Ishikawa (cell line): ENCODE measurements at regions not wholly inside any gene's neighbourhood (a gene's known extent, or its start where the extent isn't known, plus 50 kb on each side); places are given as distances from the start of the nearest gene placed in this dataset.

ENCODE experiments used
- CEBPB ChIP-seq: IDR thresholded peaks from 2 replicates; pipeline ENCODE4 v1.6.1; 2012
- CREB1 ChIP-seq: IDR thresholded peaks from 2 replicates; pipeline ENCODE4 v1.6.1; 2012; ENCODE audit warnings: low read depth
- EGR1 ChIP-seq: IDR thresholded peaks from 2 replicates; pipeline ENCODE4 v1.6.1; 2012
- EP300 ChIP-seq: IDR thresholded peaks from 2 replicates; pipeline ENCODE4 v1.6.1; 2012; ENCODE audit warnings: borderline replicate concordance
- FOXM1 ChIP-seq: IDR thresholded peaks from 2 replicates; pipeline ENCODE4 v1.6.1; 2012; ENCODE audit warnings: low read depth, borderline replicate concordance
- NFIC ChIP-seq: IDR thresholded peaks from 2 replicates; pipeline ENCODE4 v1.6.1; 2012
- RAD21 ChIP-seq: IDR thresholded peaks from 2 replicates; pipeline ENCODE4 v1.6.1; 2012; ENCODE audit warnings: low read depth
- TAF1 ChIP-seq: IDR thresholded peaks from 2 replicates; pipeline ENCODE4 v1.6.1; 2012; ENCODE audit warnings: low read depth, mild to moderate bottlenecking
- TCF12 ChIP-seq: IDR thresholded peaks from 2 replicates; pipeline ENCODE4 v1.6.1; 2012; ENCODE audit warnings: low read depth
- TEAD4 ChIP-seq: IDR thresholded peaks from 2 replicates; pipeline ENCODE4 v1.6.1; 2012
- YY1 ChIP-seq: IDR thresholded peaks from 2 replicates; pipeline ENCODE4 v1.6.1; 2012; ENCODE audit warnings: low read depth
- ZBTB7A ChIP-seq: IDR thresholded peaks from 2 replicates; pipeline ENCODE4 v1.6.1; 2012; ENCODE audit warnings: low read depth
- TF ChIP-seq, protein P1 (sequence below): IDR thresholded peaks from 2 replicates; pipeline ENCODE4 v1.6.1; 2012
- TF ChIP-seq, protein P2 (sequence below): IDR thresholded peaks from 2 replicates; pipeline ENCODE4 v1.6.1; 2012
- TF ChIP-seq, protein P3 (sequence below): IDR thresholded peaks from 2 replicates; pipeline ENCODE4 v1.6.1; 2012; ENCODE audit warnings: low read depth, mild to moderate bottlenecking

DNA sequence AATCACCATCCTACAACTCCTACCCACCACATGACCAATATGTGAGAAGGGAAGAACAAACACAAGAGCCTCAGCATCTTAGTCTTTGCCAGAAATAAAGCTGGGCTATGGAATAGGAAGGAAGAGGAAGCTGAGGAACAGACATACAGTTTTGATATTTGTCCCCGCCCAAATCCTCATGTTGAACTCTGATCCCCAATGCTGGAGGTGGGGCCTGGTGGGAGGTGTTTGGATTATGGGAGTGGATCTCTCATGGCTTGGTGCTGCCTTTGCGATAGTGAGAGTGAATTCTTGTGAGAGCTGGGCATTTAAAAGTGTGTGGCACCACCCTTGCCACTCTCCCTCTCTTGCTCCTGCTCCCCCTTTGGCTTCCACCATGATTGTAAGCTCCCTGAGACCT lies 52.4 kb upstream of the NLK start:
- TF ChIP-seq FOXM1: no peak
- TF ChIP-seq ZBTB7A: no peak
- no peak for TF ChIP-seq EGR1
- TF ChIP-seq TCF12: no peak
- TF ChIP-seq TEAD4: no peak
- TF ChIP-seq EP300: no peak
- no peak for TF ChIP-seq YY1
- TF ChIP-seq CREB1: no peak
- TF ChIP-seq, protein P1, sequence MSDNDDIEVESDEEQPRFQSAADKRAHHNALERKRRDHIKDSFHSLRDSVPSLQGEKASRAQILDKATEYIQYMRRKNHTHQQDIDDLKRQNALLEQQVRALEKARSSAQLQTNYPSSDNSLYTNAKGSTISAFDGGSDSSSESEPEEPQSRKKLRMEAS: no peak
- no peak for TF ChIP-seq NFIC
- TF ChIP-seq, protein P2, sequence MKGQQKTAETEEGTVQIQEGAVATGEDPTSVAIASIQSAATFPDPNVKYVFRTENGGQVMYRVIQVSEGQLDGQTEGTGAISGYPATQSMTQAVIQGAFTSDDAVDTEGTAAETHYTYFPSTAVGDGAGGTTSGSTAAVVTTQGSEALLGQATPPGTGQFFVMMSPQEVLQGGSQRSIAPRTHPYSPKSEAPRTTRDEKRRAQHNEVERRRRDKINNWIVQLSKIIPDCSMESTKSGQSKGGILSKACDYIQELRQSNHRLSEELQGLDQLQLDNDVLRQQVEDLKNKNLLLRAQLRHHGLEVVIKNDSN: no peak
- TF ChIP-seq CEBPB: no peak
- no peak for TF ChIP-seq RAD21
- TF ChIP-seq TAF1: no peak
- TF ChIP-seq, protein P3, sequence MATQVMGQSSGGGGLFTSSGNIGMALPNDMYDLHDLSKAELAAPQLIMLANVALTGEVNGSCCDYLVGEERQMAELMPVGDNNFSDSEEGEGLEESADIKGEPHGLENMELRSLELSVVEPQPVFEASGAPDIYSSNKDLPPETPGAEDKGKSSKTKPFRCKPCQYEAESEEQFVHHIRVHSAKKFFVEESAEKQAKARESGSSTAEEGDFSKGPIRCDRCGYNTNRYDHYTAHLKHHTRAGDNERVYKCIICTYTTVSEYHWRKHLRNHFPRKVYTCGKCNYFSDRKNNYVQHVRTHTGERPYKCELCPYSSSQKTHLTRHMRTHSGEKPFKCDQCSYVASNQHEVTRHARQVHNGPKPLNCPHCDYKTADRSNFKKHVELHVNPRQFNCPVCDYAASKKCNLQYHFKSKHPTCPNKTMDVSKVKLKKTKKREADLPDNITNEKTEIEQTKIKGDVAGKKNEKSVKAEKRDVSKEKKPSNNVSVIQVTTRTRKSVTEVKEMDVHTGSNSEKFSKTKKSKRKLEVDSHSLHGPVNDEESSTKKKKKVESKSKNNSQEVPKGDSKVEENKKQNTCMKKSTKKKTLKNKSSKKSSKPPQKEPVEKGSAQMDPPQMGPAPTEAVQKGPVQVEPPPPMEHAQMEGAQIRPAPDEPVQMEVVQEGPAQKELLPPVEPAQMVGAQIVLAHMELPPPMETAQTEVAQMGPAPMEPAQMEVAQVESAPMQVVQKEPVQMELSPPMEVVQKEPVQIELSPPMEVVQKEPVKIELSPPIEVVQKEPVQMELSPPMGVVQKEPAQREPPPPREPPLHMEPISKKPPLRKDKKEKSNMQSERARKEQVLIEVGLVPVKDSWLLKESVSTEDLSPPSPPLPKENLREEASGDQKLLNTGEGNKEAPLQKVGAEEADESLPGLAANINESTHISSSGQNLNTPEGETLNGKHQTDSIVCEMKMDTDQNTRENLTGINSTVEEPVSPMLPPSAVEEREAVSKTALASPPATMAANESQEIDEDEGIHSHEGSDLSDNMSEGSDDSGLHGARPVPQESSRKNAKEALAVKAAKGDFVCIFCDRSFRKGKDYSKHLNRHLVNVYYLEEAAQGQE: no peak

DNA sequence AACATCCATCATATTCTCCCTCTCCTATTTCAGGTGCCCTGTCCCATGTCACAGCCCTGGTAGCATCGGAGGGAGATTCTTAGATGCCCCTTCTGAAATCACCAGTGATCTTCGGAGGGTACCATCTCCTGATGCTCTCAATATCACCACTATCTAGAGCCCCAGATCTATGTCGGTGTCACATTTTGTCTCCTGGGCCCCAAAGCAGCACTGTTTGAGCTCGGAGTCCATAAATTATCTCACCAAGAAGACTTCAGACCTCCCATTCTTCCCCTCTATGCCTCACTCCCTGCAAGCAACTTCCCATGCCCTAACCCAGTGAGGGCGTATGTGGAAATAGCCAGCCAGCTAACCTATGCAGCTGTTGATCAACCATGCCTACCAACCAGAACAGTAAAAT lies 51.5 kb upstream of the NLK start:
- TF ChIP-seq CEBPB: no peak
- TF ChIP-seq, protein P1: no peak
- TF ChIP-seq NFIC: no peak
- TF ChIP-seq EP300: no peak

DNA sequence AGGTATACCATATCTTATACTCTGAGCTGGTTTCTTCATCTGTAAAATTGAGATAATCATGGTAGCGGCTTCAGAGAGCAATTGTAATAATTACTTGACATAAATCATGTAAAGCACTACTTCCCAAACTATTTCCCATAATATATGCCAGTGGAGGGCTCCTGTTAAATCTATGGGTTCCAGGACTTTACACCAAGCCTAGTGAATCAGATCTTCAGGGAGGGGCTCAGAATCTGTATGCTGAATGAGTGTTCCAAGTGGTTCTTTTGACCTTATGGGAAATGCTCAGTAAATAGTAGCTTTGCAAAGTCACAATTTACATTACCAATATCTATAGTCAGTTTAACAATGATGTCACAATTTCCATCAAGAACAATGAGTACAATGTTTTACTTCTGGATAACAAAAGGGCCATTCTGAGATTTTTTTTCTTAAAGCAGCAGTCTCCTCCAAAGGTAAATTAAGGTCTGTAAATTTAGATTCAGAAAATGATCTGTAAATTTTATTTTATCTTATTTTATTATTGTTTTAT lies 50.9 kb upstream of the NLK start:
- TF ChIP-seq EP300: no peak
